Esophagus squamous epithelium (tissue), 5 donors: ENCODE measurements at regions not wholly inside any gene's neighbourhood (a gene's known extent, or its start where the extent isn't known, plus 50 kb on each side); places are given as distances from the start of the nearest gene placed in this dataset.

ENCODE experiments used
- DNase-seq: peaks from one replicate; lab custom pipeline; 2025; lab: John Stamatoyannopoulos, UW
- H3K27ac ChIP-seq, 4 donors: fragments of 200-600 bp; sonication (generic); one replicate each; pipeline ENCODE4 v1.5.1; 2016 to 2019; ENCODE audit warnings: mild to moderate bottlenecking in 1 of 4
- H3K27me3 ChIP-seq, 4 donors: fragments of 200-600 bp; sonication (generic); 1 replicate in 3 of 4; 2 replicates in 1 of 4; pipeline versions ENCODE4 v1.5.1 to v1.6.0; 2017 to 2021; ENCODE audit warnings: antibody characterized with exemption in 1 of 4
- H3K36me3 ChIP-seq, 3 donors: fragments of 200-600 bp; sonication (generic); one replicate each; pipeline ENCODE4 v1.5.1; 2016 to 2019
- H3K4me1 ChIP-seq, 3 donors: fragments of 200-600 bp; sonication (generic); one replicate each; pipeline ENCODE4 v1.5.1; 2017 to 2019
- H3K4me3 ChIP-seq, 4 donors: fragments of 200-600 bp; sonication (generic); 1 replicate in 3 of 4; 2 replicates in 1 of 4; pipeline ENCODE4 v1.5.1; 2016 to 2019; ENCODE audit warnings: mild to moderate bottlenecking in 2 of 4, moderate library complexity in 1 of 4
- H3K9me3 ChIP-seq, 3 donors: fragments of 200-600 bp; sonication (generic); one replicate each; pipeline ENCODE4 v1.5.1; 2016 to 2019
- POLR2A ChIP-seq, 4 donors: fragments of 450-650 bp; IDR thresholded peaks; one replicate each; pipeline ENCODE4 v1.6.1; 2017; ENCODE audit warnings: antibody characterized with exemption in 4 of 4, mild to moderate bottlenecking in 4 of 4, moderate library complexity in 3 of 4
- WGBS, 2 donors: methylation state at CpG; one replicate each; pipeline ENCODE4 v1.1.5; 2018; 5-methylcytosine and 5-hydroxymethylcytosine counted together
- intact Hi-C: fragments of 100-400 bp; cut with DNase I; formaldehyde crosslinking; loops from one replicate; pipeline ENCODE4 v1.15.0; 2022
- TF ChIP-seq, protein P1 (sequence below), 6 experiments: fragments of 450-650 bp in 4 of 6; fragments of 200-600 bp in 2 of 6; sonication (generic) in 2 of 6; IDR thresholded peaks; one replicate each; pipeline ENCODE4 v1.5.1; 2016 to 2019; ENCODE audit warnings: antibody characterized with exemption in 6 of 6, mild to moderate bottlenecking in 4 of 6, moderate library complexity in 4 of 6
- donor health status: DM: yes; HTN: yes; CAD: no.

DNA sequence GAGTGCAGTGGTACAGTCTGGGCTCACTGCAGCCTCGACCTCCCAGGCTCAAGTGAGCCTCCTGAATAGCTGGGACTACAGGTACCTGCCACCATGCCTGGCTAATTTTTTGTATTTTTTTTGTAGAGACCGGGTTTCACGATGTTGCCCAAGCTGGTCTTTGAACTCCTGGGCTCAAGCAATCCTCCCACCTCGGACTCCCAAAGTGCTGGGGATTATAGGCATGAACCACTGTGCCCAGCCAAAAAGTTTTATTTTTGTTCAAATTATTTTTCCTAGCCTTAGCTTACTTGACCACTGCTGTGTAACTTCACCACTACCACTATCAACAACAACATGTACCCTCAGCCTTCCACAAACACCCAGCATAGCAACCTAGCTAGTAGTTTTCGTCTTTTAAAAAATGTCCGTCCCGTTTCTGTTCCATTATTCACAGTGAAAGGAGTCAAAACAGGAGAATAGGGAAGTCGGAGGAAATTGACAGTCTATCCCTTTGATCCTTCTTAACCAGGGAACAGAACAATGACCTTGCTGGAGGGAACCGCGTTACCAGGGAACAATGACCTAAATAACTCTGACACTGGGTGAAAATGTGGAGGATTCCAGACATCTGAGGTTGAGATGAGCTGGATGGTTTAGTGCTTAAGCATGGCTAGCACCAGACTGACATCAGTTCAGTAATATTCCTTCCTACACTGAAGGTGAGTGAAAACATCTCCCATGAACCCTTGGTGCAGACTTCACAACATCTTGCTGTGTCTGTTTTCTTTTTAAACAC lies 69.2 kb upstream of the ARL4C start:
- no peaks in the 10 kb centered on the region for H3K9me3 ChIP-seq
- no peaks in the 10 kb centered on the region for H3K36me3 ChIP-seq
- H3K4me1 ChIP-seq = no peaks in the 10 kb centered on the region
- H3K27me3 ChIP-seq = peaks cover 0 to 18% (median 0%) of the 10 kb centered on the region in 4 donors
- no peak for TF ChIP-seq POLR2A (IDR thresholded peaks at IDR 0.05)
- TF ChIP-seq, protein P1, sequence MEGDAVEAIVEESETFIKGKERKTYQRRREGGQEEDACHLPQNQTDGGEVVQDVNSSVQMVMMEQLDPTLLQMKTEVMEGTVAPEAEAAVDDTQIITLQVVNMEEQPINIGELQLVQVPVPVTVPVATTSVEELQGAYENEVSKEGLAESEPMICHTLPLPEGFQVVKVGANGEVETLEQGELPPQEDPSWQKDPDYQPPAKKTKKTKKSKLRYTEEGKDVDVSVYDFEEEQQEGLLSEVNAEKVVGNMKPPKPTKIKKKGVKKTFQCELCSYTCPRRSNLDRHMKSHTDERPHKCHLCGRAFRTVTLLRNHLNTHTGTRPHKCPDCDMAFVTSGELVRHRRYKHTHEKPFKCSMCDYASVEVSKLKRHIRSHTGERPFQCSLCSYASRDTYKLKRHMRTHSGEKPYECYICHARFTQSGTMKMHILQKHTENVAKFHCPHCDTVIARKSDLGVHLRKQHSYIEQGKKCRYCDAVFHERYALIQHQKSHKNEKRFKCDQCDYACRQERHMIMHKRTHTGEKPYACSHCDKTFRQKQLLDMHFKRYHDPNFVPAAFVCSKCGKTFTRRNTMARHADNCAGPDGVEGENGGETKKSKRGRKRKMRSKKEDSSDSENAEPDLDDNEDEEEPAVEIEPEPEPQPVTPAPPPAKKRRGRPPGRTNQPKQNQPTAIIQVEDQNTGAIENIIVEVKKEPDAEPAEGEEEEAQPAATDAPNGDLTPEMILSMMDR (IDR thresholded peaks at IDR 0.05) = no peak
- intact Hi-C loops = no loop called here
- no peak overlapping the region for H3K4me3 ChIP-seq
- no peak overlapping the region for H3K27ac ChIP-seq
- DNase-seq = no peak
- WGBS, 2 donors = 74 to 89% methylated on average over 10 of the region's 10 CpGs

DNA sequence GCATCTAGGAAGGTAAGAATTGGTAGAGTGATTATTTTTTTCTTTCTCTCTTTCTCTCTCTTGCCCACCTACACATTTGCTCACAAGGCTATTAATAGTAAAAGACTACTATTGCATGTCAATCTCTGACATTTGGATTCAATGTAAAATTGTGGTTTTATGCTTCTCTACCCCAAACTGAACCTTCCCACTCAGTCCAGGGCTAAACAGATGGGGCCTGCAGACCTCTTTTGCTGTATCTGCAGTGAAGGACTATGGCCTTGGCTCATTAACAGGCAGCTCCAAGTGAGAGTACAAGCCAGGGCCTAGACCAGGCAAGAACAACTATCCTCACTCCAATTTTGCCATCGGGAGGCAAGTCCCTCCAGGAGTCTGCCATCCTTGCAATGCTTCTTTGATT lies 68.3 kb upstream of the ARL4C start:
- intact Hi-C loops = no loop called here
- 78 to 88% methylated on average over 1 of the region's 1 CpG for WGBS, 2 donors
- no peak overlapping the region for H3K27ac ChIP-seq
- peaks cover 0 to 17% (median 0%) of the 10 kb centered on the region in 4 donors for H3K27me3 ChIP-seq
- H3K9me3 ChIP-seq = no peaks in the 10 kb centered on the region
- TF ChIP-seq, protein P1 (IDR thresholded peaks at IDR 0.05) = no peak
- TF ChIP-seq POLR2A (IDR thresholded peaks at IDR 0.05) = no peak
- no peak overlapping the region for H3K4me3 ChIP-seq
- no peaks in the 10 kb centered on the region for H3K36me3 ChIP-seq
- H3K4me1 ChIP-seq = no peaks in the 10 kb centered on the region
- DNase-seq = no peak

DNA sequence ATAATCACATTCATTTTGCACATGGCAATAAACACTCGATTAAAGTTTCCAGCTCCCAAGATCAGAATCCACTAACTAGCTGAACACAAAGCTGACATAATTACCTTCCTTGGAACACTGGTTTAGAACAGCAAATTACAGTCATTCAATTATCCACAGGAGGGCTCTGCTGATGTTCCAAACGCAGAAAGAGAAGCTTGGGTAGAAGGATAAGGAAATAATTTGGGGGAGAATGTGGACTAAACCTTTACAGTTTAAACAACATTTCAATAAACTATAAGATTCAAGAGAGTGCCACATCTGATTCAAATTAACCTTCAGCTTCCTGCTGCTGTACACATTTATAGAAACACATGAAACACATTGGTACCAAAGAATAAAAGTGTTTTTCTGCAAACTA lies 67.8 kb upstream of the ARL4C start:
- Histone ChIP-seq H3K27ac (no peak overlapping the region), H3K4me3 (no peak overlapping the region), H3K4me1 (no peaks in the 10 kb centered on the region), H3K27me3 (peaks cover 0 to 15% (median 0%) of the 10 kb centered on the region in 4 donors), H3K9me3 (no peaks in the 10 kb centered on the region), H3K36me3 (no peaks in the 10 kb centered on the region)
- intact Hi-C loops = no loop called here
- no peak for TF ChIP-seq POLR2A (IDR thresholded peaks at IDR 0.05)
- TF ChIP-seq, protein P1 (IDR thresholded peaks at IDR 0.05) = no peak
- 24 to 27% methylated on average over 2 of the region's 2 CpGs for WGBS, 2 donors
- DNase-seq = no peak

DNA sequence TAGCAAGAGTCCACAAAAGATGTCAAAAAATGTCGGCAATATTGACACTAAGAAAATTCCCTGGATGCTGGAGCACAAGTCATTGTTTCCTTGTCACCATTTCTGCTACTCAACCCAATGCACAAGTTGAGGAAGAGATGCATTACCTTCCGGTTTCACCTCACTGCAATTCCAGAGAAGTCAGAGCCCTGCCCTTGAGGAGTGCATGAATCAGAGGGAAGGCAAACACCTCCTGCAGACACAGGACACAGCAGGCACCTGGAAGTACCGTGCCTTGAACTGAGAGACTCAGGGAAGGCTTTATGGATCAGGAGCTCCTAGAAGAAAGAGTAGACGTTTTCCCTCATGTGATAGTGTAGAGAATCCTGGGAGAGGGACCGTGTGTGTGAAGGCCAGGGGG lies 62.7 kb upstream of the ARL4C start:
- Histone ChIP-seq H3K4me1 (no peaks in the 10 kb centered on the region), H3K36me3 (no peaks in the 10 kb centered on the region), H3K9me3 (no peaks in the 10 kb centered on the region), H3K27ac (no peak overlapping the region), H3K4me3 (no peak overlapping the region), H3K27me3 (peaks cover 0 to 9% (median 0%) of the 10 kb centered on the region in 4 donors)
- TF ChIP-seq, protein P1 (IDR thresholded peaks at IDR 0.05) = no peak
- TF ChIP-seq POLR2A (IDR thresholded peaks at IDR 0.05) = no peak
- 69% methylated on average over 2 to 5 of the region's 5 CpGs for WGBS, 2 donors
- intact Hi-C loops = no loop called here
- no peak for DNase-seq

DNA sequence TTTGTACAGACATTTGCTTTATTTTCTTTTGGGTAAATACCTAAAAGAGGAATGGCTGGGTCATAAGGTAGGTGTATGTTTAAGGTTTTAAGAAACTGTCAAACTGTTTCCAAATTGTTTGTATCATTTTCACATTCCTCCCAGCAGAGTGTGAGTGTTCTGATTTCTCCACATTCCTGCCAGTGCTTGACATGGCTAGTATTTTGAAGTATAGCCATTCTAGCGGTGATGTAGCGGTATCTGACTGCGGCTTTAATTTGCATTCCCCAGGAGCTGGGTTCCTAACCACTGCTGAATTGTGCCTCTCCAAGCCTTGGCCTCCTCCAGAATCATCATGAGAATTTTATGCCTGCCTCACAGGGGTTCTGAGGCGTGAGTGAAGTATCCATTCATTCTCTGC lies 61.8 kb upstream of the ARL4C start:
- Histone ChIP-seq H3K27me3 (peaks cover 0 to 9% (median 0%) of the 10 kb centered on the region in 4 donors), H3K4me3 (no peak overlapping the region), H3K36me3 (no peaks in the 10 kb centered on the region), H3K9me3 (no peaks in the 10 kb centered on the region), H3K27ac (no peak overlapping the region), H3K4me1 (no peaks in the 10 kb centered on the region)
- TF ChIP-seq POLR2A (IDR thresholded peaks at IDR 0.05) = no peak
- TF ChIP-seq, protein P1 (IDR thresholded peaks at IDR 0.05) = no peak
- 87 to 89% methylated on average over 4 of the region's 4 CpGs for WGBS, 2 donors
- intact Hi-C loops = no loop called here
- no peak for DNase-seq
